Left cardiac atrium (tissue), 4 donors: ENCODE measurements at regions not wholly inside any gene's neighbourhood (a gene's known extent, or its start where the extent isn't known, plus 50 kb on each side); places are given as distances from the start of the nearest gene placed in this dataset.

ENCODE experiments used
- ATAC-seq, 2 donors: fragments of 200-7000 bp; cut with Tn5 transposase; one replicate each; pipeline ENCODE4 v1.9.1; 2020; ENCODE audit warnings: mild to moderate bottlenecking in 2 of 2, moderate library complexity in 2 of 2
- DNase-seq: peaks from one replicate; pipeline ENCODE4 v3.0.0-alpha.2; 2020
- intact Hi-C, 2 donors: fragments of 100-400 bp; cut with DNase I; formaldehyde crosslinking; loops; one replicate each; pipeline versions ENCODE4 v1.14.1 to v1.15.1; 2022 to 2023
- donor health status: DM: no; HTN: yes; CAD: no.
- donor health status: DM: no; HTN: yes; CAD: no; lungs with severe emphysema.
- donor health status: DM: yes; HTN: yes; CAD: no.
- donor health status: Dilated cardiomyopathy.

DNA sequence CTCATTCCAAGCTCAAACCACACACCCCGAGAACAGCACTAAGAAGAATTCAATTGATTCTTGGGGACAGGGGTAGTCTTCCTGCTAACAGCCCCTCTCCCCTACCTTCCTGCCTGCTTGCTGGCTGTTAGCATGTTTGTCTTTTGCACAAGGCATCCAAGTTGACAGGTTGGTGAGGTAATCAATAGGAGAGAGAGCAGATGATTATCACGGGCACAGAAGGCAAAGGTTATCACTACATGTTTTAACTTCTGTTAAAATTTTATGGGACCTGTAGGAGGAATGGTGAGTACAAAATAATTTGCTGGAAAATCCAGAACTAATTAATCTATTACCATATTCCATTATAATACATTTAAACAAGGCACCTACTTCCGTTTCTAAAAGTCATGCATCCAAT is 442.1 kb upstream of the TCF4 start:
- no peak for DNase-seq
- intact Hi-C loops, result no loop called here
- ATAC-seq, result no peak

GRCh38 chr18:56028514-56028913 is 440.5 kb upstream of the TCF4 start:
- ATAC-seq, result peak in 1 of 2 donors; percentile 44
- no peak for DNase-seq
- intact Hi-C loops, result no loop called here

GRCh38 chr18:56026509-56026908 is 438.5 kb upstream of the TCF4 start:
- ATAC-seq (no peak), DNase-seq (no peak)
- intact Hi-C loops, result no loop called here

GRCh38 chr18:56021809-56022195 is 433.8 kb upstream of the TCF4 start:
- no peak for ATAC-seq
- DNase-seq, result no peak
- intact Hi-C loops, result no loop called here

DNA sequence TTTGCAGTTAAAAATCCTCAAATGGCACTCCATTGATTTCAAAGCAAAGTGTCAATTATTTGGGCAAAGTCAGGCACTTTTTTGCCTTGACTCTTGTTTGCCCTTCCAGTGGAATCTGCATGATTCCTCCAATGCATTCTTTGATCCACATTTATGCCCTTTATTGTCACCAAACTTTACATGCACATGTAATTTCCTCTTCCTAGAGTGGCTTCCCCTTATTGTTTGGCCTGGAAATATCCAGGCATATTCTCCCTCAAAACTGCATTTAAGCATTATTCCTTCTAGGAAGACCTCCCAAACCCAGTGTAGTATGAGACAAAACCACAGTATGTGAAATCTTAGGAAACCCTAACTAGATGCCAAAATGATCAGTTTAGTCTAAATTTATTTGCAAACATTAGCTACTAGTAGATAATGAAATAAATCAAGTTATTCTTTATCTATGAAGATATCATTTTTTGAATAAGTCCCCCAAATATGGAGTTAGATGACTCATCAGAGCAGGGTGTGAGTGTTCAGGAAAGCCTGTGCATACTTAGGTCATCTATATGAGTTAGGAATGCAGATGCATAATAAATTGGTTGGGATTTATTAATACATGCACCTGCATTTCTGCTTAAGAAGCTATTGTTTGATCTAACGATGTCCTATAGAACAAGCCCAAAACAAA is 433.3 kb upstream of the TCF4 start:
- no peak for DNase-seq
- intact Hi-C loops, result no loop called here
- no peak for ATAC-seq

GRCh38 chr18:56019908-56020307 is 431.9 kb upstream of the TCF4 start:
- ATAC-seq (no peak), DNase-seq (no peak)
- intact Hi-C loops, result no loop called here

- ATAC-seq (no peak), DNase-seq (no peak)
- intact Hi-C loops, result no loop called here
Measured at GRCh38 chr18:56019156-56019555, 431.2 kb upstream of the TCF4 start.

- intact Hi-C loops, result no loop called here
- ATAC-seq (no peak), DNase-seq (no peak)
Measured at GRCh38 chr18:56009411-56009810, 421.4 kb upstream of the TCF4 start.

DNA sequence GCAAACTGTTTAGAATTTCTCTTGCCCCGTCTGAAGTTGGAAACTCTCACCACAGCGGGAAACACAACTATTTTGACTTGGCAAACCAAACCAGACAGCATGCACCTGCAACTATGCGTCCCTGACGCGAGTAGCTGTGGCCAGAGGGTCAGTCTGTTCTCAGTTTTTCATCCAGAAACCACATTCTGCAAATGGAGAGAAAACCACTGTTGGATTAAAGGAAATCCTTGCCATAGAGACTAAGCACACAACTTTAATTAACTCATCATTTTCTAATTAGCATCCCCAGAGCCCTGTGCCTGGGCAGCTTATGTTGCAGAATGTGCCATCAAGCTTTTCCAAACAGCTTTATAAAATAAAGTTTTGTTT is 415.7 kb upstream of the TCF4 start:
- intact Hi-C loops, result no loop called here
- no peak for DNase-seq
- ATAC-seq, result no peak

DNA sequence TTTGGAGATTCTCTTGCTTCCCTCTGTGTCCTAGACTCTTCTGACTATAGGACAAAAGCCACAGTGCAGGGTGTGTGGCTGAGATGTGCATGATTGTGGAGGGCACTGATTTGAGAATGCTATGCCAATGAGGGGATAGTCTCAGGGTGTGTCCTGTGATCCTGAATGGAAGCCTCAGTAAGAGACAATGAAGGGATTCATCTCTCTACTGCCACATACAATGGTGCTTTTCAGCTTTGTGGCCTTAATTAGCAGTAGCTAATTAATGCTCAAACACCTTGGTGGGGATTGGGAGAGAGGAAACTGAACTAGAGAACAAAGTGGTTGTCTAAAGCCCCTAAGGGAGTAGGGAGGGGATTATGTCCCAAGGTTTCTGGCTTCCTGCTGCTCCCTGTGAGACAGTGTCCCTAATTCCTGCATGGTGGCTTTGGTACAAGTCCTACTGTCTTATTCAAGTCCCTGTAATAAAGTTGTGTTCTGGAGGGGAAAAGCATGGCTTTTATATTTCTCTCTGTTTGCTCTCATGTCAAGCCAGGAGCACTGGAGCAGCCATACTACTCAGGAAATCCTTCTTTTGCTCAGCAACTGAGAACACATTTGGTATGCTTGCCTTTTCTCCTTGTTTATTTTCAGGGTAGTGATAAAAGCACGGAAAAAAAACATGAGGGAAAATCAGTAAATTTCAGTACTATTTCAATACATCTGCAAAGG is 415.2 kb upstream of the TCF4 start:
- DNase-seq, result no peak
- ATAC-seq, result no peak
- intact Hi-C loops, result no loop called here

DNA sequence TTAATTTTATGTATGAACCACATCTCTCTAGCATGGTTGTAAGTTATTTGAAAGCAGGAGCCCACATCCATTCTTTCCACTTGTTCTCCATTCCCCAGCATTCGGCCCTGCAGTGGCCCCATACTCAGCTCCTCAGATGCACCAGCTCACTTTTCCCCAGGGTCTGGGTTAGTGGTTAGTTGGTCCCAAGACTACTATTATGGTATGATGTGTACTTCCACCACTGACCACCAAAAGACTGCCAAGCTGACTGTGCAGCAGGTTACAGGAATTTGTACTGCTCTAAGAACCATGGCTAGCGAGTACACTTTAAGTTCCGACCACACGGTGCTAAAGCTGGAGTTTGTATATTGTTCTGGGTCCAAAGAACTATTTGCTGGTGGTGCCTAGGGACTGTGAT is 413.6 kb upstream of the TCF4 start:
- intact Hi-C loops, result no loop called here
- ATAC-seq, result no peak

DNA sequence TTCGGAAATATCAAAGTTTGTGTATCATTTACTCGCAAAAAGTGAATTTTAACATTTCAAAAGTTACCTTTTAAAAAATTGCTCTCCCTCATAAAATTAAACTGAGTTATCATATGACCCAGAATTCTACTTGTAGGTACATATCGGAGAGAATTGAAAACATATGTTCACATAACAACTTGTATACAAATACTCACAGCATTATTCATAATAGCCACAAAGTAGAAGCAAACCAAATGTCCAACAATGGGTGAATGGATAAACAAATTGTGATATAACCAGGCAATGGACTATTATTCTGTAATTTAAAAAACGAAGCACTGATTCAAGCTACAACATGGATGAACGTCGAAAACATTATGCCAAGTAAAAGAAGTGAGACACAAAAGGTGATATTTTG is 412.0 kb upstream of the TCF4 start:
- DNase-seq (no peak), ATAC-seq (no peak)
- intact Hi-C loops, result no loop called here

More for the DNA sequence above, 413.6 kb upstream of the TCF4 start:
- no peak for DNase-seq

DNA sequence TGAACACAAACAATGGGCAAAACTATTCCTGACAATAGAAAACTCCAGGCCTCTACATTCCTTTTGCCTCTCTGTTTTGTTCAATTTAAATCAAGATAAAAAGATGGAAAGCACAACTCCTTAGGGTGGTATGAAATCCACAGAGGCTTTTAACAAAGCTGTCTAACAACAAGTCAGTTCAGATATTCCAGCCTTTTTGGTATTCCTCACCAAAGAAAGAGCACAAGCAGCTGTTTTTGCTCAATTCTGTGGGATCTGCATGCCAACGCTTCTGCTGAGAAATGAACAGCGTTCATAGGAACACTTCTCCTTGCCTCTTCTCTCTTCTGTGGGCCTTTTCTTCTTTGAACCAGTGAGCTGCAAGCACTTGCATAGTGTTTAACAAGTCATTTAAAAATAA is 411.6 kb upstream of the TCF4 start:
- ATAC-seq, result no peak
- intact Hi-C loops, result no loop called here
- DNase-seq, result no peak

DNA sequence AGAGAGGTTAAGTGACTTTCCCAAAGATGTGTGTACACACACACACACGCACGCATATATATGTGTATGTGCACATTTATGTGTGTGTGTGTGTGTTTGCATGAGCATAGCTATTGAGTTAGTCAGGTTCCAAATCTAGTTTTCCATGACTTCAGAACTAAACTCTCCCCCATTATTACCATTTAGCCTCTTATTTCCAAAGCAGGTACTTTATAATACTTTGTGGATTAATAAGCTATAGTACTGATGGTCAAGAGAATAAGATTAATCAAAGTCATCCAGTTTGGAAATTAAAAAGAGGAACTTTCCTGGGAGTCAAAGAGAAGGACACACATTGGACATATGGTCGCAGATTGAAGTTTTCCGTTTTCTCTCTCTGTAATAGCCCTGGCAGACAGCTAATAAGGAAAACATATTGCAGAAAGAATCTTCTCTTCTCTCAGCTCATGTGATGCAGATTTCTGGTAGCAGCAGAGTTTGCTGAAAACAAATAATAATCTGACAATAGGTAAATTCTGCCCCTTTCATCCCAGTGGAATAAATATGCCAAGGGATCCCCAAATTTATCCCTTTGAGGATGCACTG is 410.9 kb upstream of the TCF4 start:
- no peak for ATAC-seq
- no peak for DNase-seq
- intact Hi-C loops, result no loop called here

GRCh38 chr18:55998071-55998522 is 410.1 kb upstream of the TCF4 start:
- no peak for DNase-seq
- intact Hi-C loops, result no loop called here
- ATAC-seq, result peak; percentile 70 to 73

- intact Hi-C loops, result no loop called here
Measured at GRCh38 chr18:55997151-55997561, 409.2 kb upstream of the TCF4 start.

DNA sequence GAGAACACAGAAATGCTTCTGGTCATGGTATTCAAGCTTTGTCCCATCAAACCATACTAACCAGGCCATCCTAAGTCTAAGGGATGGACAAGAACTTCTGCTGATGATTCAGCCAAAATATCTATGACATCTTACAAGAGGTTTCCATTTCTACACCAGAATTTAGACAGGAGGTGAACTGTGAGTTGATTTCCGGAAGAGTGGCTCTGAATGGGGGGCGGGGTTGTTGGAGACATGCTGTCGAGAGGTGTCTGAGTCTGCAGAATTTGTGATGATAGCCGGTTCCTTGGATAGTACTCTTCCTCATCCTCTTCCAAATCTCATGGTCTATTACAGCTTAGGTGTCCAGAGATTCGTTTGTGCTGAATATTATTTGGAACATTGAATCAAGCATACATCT is 408.7 kb upstream of the TCF4 start:
- no peak for DNase-seq
- no peak for ATAC-seq
- intact Hi-C loops, result no loop called here

More at GRCh38 chr18:55997151-55997561, 409.2 kb upstream of the TCF4 start:
- ATAC-seq (peak in 1 of 2 donors; percentile 36), DNase-seq (no peak)

GRCh38 chr18:55990186-55990585 is 402.2 kb upstream of the TCF4 start:
- DNase-seq, result no peak
- intact Hi-C loops, result no loop called here
- no peak for ATAC-seq

- DNase-seq (no peak), ATAC-seq (peak; percentile 64 to 73)
- intact Hi-C loops, result no loop called here
Measured at GRCh38 chr18:55988537-55988936, 400.5 kb upstream of the TCF4 start.

GRCh38 chr18:55983433-55983832 is 395.4 kb upstream of the TCF4 start:
- intact Hi-C loops, result no loop called here
- ATAC-seq, result no peak

DNA sequence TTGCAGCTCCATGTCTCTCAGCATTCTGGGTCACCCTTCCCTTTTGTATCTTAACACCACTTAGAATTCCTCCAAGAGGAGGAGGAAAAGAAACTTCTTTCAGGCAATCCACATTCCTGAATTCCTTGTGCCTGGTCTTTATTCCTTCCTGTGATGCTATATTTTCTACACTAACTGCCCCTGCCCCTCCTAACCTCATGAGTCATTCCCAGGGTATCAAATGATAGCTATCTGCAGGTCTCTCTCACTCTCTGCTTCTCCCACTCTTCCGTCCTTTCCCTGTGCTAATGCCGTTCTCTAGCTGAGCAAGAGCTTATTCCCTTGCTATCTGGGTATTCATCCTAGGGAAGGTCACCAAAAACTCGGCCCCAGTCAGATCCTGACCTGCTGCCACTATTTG is 395.0 kb upstream of the TCF4 start:
- DNase-seq, result no peak
- intact Hi-C loops, result no loop called here
- ATAC-seq, result no peak

More at GRCh38 chr18:55983433-55983832, 395.4 kb upstream of the TCF4 start:
- no peak for DNase-seq
